A549 (cell line): ENCODE measurements at regions not wholly inside any gene's neighbourhood (a gene's known extent, or its start where the extent isn't known, plus 50 kb on each side); places are given as distances from the start of the nearest gene placed in this dataset.
A peak's percentile ranks its signal among the peaks of the same experiment; 100 is the strongest.
"Not testable (repeated sequence)": the region's sequence is repeated elsewhere in the genome, so short reads cannot be mapped to it uniquely, and the experiment has no call there.

ENCODE experiments used
- ATAC-seq, 2 experiments: fragments of 200-7000 bp in 1 of 2; fragments of >200 bp in 1 of 2; cut with Nextera tagmentation in 1 of 2; cut with Tn5 transposase in 1 of 2; 3 replicates each; pipeline versions ENCODE4 v1.8.0 to v1.9.1; 2018 to 2020; ENCODE audit warnings: mild to moderate bottlenecking in 1 of 2, moderate library complexity in 1 of 2
- CTCF ChIA-PET: fragments of 300-600 bp; sonication (Branson Sonifier 250); formaldehyde crosslinking; extraction: SDS; loops from one replicate; lab custom pipeline; 2021; ENCODE audit warnings: antibody characterized with exemption, inconsistent platforms; lab: Yijun Ruan, JAX
- POLR2A ChIA-PET: fragments of 350-600 bp; formaldehyde crosslinking; extraction: SDS; loops from one replicate; lab custom pipeline; 2021; ENCODE audit warnings: antibody characterized with exemption, inconsistent platforms; lab: Yijun Ruan, JAX
- DNase-seq, 2 experiments: peaks; one replicate each; pipeline versions ENCODE4 v3.0.0 to v3.0.0-alpha.2; 2011 to 2016; ENCODE audit warnings: low read depth in 1 of 2, low spot score in 1 of 2
- FAIRE-seq: peaks from 2 replicates; lab custom pipeline; 2011; peaks lifted over from hg19 to GRCh38; lab: Jason Lieb, UNC
- H3K27ac ChIP-seq, 2 experiments: fragments of >200 bp; sonication (Bioruptor Twin); formaldehyde crosslinking; 3 replicates each; pipeline ENCODE4 v1.5.1; 2016 to 2017
- H3K4me1 ChIP-seq: fragments of >200 bp; sonication (Bioruptor Twin); formaldehyde crosslinking; 3 replicates; pipeline ENCODE4 v1.6.1; 2016
- H3K4me2 ChIP-seq: fragments of >200 bp; sonication (Bioruptor Twin); formaldehyde crosslinking; 3 replicates; pipeline ENCODE4 v1.6.1; 2016
- H3K4me3 ChIP-seq: fragments of >200 bp; sonication (Bioruptor Twin); formaldehyde crosslinking; 3 replicates; pipeline ENCODE4 v1.5.1; 2016
- H3K9me3 ChIP-seq: fragments of >200 bp; sonication (Bioruptor Twin); formaldehyde crosslinking; 3 replicates; pipeline ENCODE4 v1.6.1; 2016
- CEBPB ChIP-seq, 2 experiments: fragments of >200 bp in 1 of 2; sonication (Bioruptor Twin) in 1 of 2; formaldehyde crosslinking in 1 of 2; IDR thresholded peaks; 2 replicates each; pipeline ENCODE4 v1.6.1; 2012 to 2016
- CHD4 ChIP-seq: fragments of 200-600 bp; sonication (generic); IDR thresholded peaks from 2 replicates; pipeline ENCODE4 v1.6.1; 2016; ENCODE audit warnings: antibody characterized with exemption, mild to moderate bottlenecking, borderline replicate concordance
- CTCF ChIP-seq: fragments of >200 bp; sonication (Bioruptor Twin); formaldehyde crosslinking; IDR thresholded peaks from 3 replicates; pipeline ENCODE4 v1.5.1; 2016
- ESRRA ChIP-seq: fragments of 150-350 bp; IDR thresholded peaks from 2 replicates; pipeline ENCODE4 v1.6.1; 2014; ENCODE audit warnings: mild to moderate bottlenecking, low read length, borderline replicate concordance
- FOSL2 ChIP-seq, 2 experiments: fragments of 450-650 bp in 1 of 2; fragments of >200 bp in 1 of 2; sonication (Bioruptor Twin) in 1 of 2; formaldehyde crosslinking; IDR thresholded peaks; 2 replicates each; pipeline versions ENCODE4 v1.5.0 to v1.6.1; 2016 to 2020; ENCODE audit warnings: mild to moderate bottlenecking in 1 of 2, moderate library complexity in 1 of 2
- JUNB ChIP-seq: fragments of >200 bp; sonication (Bioruptor Twin); formaldehyde crosslinking; IDR thresholded peaks from 2 replicates; pipeline ENCODE4 v1.6.1; 2016
- MAFK ChIP-seq: fragments of 450-650 bp; IDR thresholded peaks from 2 replicates; pipeline ENCODE4 v1.6.1; 2014; ENCODE audit not compliant: partially characterized antibody
- MAX ChIP-seq: IDR thresholded peaks from 2 replicates; pipeline ENCODE4 v1.6.1; 2012
- NFE2L2 ChIP-seq: fragments of 150-350 bp; conservative IDR thresholded peaks from 2 replicates; pipeline ENCODE4 v1.6.1; 2014; ENCODE audit warnings: low read length
- NPAS2 ChIP-seq: fragments of 250-450 bp; sonication (Bioruptor Pico); IDR thresholded peaks from 2 replicates; pipeline ENCODE4 v1.8.0; 2022; ENCODE audit warnings: mild to moderate bottlenecking, moderate library complexity, borderline replicate concordance
- TFCP2L1 ChIP-seq: fragments of 250-450 bp; sonication (Bioruptor Pico); IDR thresholded peaks from 2 replicates; pipeline ENCODE4 v1.5.0; 2021; ENCODE audit warnings: mild to moderate bottlenecking
- WGBS: methylation state at CpG from one replicate; pipeline ENCODE4 v1.1.6; 2017; ENCODE audit errors: missing lambda C conversion rate; 5-methylcytosine and 5-hydroxymethylcytosine counted together

GRCh38 chr17:77619851-77620250 is 338.7 kb upstream of the TNRC6C start:
- H3K4me1 ChIP-seq: peaks cover 51% of the 10 kb centered on the region
- ChIA-PET POLR2A (interaction anchor here (2.3 kb wide), 1 partner anchor 339 kb away, joined by 8 read pairs; the partner anchor contains the start of gene TNRC6C), CTCF (interaction anchor here (1.5 to 3.3 kb wide), 2 partner anchors 25 to 77 kb away, joined by 5 to 13 read pairs; no protein-coding TSS in a partner anchor)
- WGBS: 46% methylated on average over 5 of the region's 5 CpGs
- H3K4me2 ChIP-seq: no peak overlapping the region
- peaks cover 21% of the 10 kb centered on the region for H3K9me3 ChIP-seq
- DNase-seq (peak in 1 of 2 experiments; percentile 45), ATAC-seq (no peak), FAIRE-seq (peak; percentile 46)
- TF ChIP-seq MAX: peak; percentile 13; the same call in 1 of the 2 replicates
- TF ChIP-seq CHD4: no peak
- H3K27ac ChIP-seq: peak overlapping the region; percentile 84 to 95
- no peak overlapping the region for H3K4me3 ChIP-seq

GRCh38 chr17:77620282-77620681 is 338.2 kb upstream of the TNRC6C start:
- whole genome bisulfite sequencing: 61% methylated on average over 5 of the region's 5 CpGs
- POLR2A ChIA-PET: interaction anchor here (2.3 kb wide), 1 partner anchor 338 kb away, joined by 8 read pairs; the partner anchor contains the start of gene TNRC6C
- no peak for TF ChIP-seq CEBPB (IDR thresholded peaks at IDR 0.05)
- no peak for TF ChIP-seq NPAS2 (CRISPR knock-in tag)
- peak; percentile 6; the same call in 1 of the 2 replicates for TF ChIP-seq MAX

GRCh38 chr17:77622084-77622483 is 336.4 kb upstream of the TNRC6C start:
- FAIRE-seq, CTCF ChIA-PET: not testable (repeated sequence)
- peaks cover 31% of the 10 kb centered on the region for H3K9me3 ChIP-seq

More at GRCh38 chr17:77620282-77620681, 338.2 kb upstream of the TNRC6C start:
- H3K9me3 ChIP-seq: peaks cover 21% of the 10 kb centered on the region
- H3K4me2 ChIP-seq: no peak overlapping the region
- DNase-seq (no peak), FAIRE-seq (no peak), ATAC-seq (no peak)
- no peak overlapping the region for H3K4me3 ChIP-seq
- H3K27ac ChIP-seq: peak overlapping the region; percentile 84 to 95
- CTCF ChIA-PET: interaction anchor here (1.5 to 3.3 kb wide), 2 partner anchors 26 to 78 kb away, joined by 5 to 13 read pairs; no protein-coding TSS in a partner anchor
- peaks cover 47% of the 10 kb centered on the region for H3K4me1 ChIP-seq

GRCh38 chr17:77622647-77623046 is 335.9 kb upstream of the TNRC6C start:
- H3K4me3 ChIP-seq: no peak overlapping the region
- CTCF ChIA-PET: no interaction called here
- peak in 1 of 2 experiments; percentile 39 for DNase-seq
- 17% methylated on average over 4 of the region's 4 CpGs for WGBS
- peak overlapping the region; percentile 58 to 62; a peak in 5 of 6 replicates for H3K27ac ChIP-seq
- ATAC-seq: peak; percentile 66 to 71; a peak in 4 of 6 replicates
- H3K9me3 ChIP-seq: peaks cover 33% of the 10 kb centered on the region
- peaks cover 23% of the 10 kb centered on the region for H3K4me1 ChIP-seq
- POLR2A ChIA-PET: no interaction called here
- peak overlapping the region; percentile 58 for H3K4me2 ChIP-seq
- peak; percentile 11 for TF ChIP-seq MAFK
- TF ChIP-seq TFCP2L1 (CRISPR knock-in tag): no peak
- TF ChIP-seq NFE2L2: no peak
- TF ChIP-seq JUNB: 0 out of 2 replicates have a peak, but pooled peaks have one; percentile 29
- TF ChIP-seq FOSL2 (IDR thresholded peaks at IDR 0.05): no peak
- 0 out of 2 replicates have a peak, but pooled peaks have one; percentile 14 for TF ChIP-seq FOSL2 (CRISPR knock-in tag; IDR thresholded peaks at IDR 0.05)
- FAIRE-seq: peak; percentile 13

More at GRCh38 chr17:77622084-77622483, 336.4 kb upstream of the TNRC6C start:
- POLR2A ChIA-PET, H3K4me3 ChIP-seq, DNase-seq, ATAC-seq: not testable (repeated sequence)
- H3K4me1 ChIP-seq: peaks cover 29% of the 10 kb centered on the region
- 84% methylated on average over 6 of the region's 6 CpGs for WGBS
- H3K27ac ChIP-seq: peak overlapping the region; percentile 52 to 62; a peak in 5 of 6 replicates
- H3K4me2 ChIP-seq: peak overlapping the region; percentile 58

- FAIRE-seq, H3K4me3 ChIP-seq, DNase-seq, ATAC-seq, POLR2A ChIA-PET, CTCF ChIA-PET: not testable (repeated sequence)
- 91% methylated on average over 10 of the region's 10 CpGs for WGBS
- Histone ChIP-seq H3K27ac (peak overlapping the region; percentile 58 to 62; a peak in 3 of 6 replicates), H3K4me1 (peaks cover 22% of the 10 kb centered on the region), H3K4me2 (peak overlapping the region; percentile 58; the same call in 2 of the 3 replicates), H3K9me3 (peaks cover 39% of the 10 kb centered on the region)
These were observed 335.2 kb upstream of the TNRC6C start for GRCh38 chr17:77623321-77623720.

- ChIA-PET CTCF (interaction anchor here (0.9 to 1.5 kb wide), 4 partner anchors 8 to 86 kb away, joined by 3 to 5 read pairs (median 3); no protein-coding TSS in a partner anchor), POLR2A (no interaction called here)
- Histone ChIP-seq H3K27ac (no peak overlapping the region), H3K9me3 (peaks cover 21% of the 10 kb centered on the region), H3K4me3 (no peak overlapping the region), H3K4me1 (peaks cover 3% of the 10 kb centered on the region), H3K4me2 (no peak overlapping the region)
- FAIRE-seq (no peak), ATAC-seq (no peak), DNase-seq (no peak)
- TF ChIP-seq CHD4 (no peak), ESRRA (no peak), CTCF (no peak)
- 54% methylated on average over 2 of the region's 2 CpGs for WGBS
These were observed 330.5 kb upstream of the TNRC6C start for GRCh38 chr17:77628035-77628434.

- WGBS: 59% methylated on average over 2 of the region's 2 CpGs
- H3K27ac ChIP-seq, DNase-seq, H3K4me1 ChIP-seq, FAIRE-seq, H3K4me3 ChIP-seq, H3K4me2 ChIP-seq, POLR2A ChIA-PET, ATAC-seq: not testable (repeated sequence)
- H3K9me3 ChIP-seq: peaks cover 21% of the 10 kb centered on the region
- CTCF ChIA-PET: interaction anchor here (1.5 kb wide), 1 partner anchor 19 kb away, joined by 5 read pairs; no protein-coding TSS in a partner anchor
These were observed 329.2 kb upstream of the TNRC6C start for GRCh38 chr17:77629284-77629683.
